ENCODE measurements at regions not wholly inside any gene's neighbourhood (a gene's known extent, or its start where the extent isn't known, plus 50 kb on each side); places are given as distances from the start of the nearest gene placed in this dataset.

DNA sequence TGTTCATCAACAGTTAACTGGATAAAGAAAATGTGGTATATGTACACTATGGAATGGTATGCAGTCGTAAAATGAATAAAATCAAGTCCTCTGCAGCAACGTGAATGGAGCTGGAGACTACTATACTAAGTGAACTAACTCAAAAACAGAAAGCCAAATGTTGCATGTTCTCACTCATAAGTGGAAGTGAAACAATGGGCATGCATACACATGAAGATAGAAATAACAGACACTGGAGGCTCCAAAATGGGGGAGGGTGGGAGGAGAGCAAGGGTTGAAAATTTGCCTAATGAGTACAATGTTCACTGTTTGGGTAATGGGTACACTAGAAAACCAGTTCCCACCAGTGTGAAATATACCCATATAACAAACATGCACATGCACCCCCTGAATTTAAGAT is 179.5 kb downstream of the ZWINT start:
- TF ChIP-seq, protein P1, sequence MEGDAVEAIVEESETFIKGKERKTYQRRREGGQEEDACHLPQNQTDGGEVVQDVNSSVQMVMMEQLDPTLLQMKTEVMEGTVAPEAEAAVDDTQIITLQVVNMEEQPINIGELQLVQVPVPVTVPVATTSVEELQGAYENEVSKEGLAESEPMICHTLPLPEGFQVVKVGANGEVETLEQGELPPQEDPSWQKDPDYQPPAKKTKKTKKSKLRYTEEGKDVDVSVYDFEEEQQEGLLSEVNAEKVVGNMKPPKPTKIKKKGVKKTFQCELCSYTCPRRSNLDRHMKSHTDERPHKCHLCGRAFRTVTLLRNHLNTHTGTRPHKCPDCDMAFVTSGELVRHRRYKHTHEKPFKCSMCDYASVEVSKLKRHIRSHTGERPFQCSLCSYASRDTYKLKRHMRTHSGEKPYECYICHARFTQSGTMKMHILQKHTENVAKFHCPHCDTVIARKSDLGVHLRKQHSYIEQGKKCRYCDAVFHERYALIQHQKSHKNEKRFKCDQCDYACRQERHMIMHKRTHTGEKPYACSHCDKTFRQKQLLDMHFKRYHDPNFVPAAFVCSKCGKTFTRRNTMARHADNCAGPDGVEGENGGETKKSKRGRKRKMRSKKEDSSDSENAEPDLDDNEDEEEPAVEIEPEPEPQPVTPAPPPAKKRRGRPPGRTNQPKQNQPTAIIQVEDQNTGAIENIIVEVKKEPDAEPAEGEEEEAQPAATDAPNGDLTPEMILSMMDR (conservative IDR thresholded peaks at IDR 0.05): no peak
- no peak for TF ChIP-seq EZH2 (IDR thresholded peaks at IDR 0.05; ENCODE audit: low read depth)
